ENCODE measurements at regions not wholly inside any gene's neighbourhood (a gene's known extent, or its start where the extent isn't known, plus 50 kb on each side); places are given as distances from the start of the nearest gene placed in this dataset.

DNA sequence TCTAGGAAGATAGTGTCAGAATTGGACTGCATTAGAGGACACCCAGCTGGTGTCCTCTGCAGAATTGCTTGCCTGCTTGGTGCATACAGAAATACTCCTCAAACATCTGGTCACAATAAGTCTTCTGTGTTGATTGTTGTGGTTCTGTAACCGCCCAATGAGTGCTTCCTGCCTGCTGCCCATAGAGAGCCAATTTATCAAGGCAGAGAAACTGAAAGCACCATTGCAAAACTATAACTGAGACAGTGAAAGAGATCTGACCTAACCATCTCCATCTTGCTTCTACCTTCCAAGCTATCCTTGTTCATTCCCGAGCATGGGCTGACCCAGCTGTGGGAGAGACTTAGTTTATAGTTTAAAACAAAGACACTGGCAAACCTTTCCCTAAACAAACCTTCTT lies 462.4 kb upstream of the RGS18 start:
- TF ChIP-seq, protein P1, sequence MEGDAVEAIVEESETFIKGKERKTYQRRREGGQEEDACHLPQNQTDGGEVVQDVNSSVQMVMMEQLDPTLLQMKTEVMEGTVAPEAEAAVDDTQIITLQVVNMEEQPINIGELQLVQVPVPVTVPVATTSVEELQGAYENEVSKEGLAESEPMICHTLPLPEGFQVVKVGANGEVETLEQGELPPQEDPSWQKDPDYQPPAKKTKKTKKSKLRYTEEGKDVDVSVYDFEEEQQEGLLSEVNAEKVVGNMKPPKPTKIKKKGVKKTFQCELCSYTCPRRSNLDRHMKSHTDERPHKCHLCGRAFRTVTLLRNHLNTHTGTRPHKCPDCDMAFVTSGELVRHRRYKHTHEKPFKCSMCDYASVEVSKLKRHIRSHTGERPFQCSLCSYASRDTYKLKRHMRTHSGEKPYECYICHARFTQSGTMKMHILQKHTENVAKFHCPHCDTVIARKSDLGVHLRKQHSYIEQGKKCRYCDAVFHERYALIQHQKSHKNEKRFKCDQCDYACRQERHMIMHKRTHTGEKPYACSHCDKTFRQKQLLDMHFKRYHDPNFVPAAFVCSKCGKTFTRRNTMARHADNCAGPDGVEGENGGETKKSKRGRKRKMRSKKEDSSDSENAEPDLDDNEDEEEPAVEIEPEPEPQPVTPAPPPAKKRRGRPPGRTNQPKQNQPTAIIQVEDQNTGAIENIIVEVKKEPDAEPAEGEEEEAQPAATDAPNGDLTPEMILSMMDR (IDR thresholded peaks at IDR 0.05; ENCODE audit: low read depth, low read length, poor library complexity, severe bottlenecking) = no peak
- no peak for TF ChIP-seq EZH2phosphoT487 (IDR thresholded peaks at IDR 0.05; ENCODE audit: borderline replicate concordance, low read length)
